GM18909 (cell line): ENCODE measurements at regions not wholly inside any gene's neighbourhood (a gene's known extent, or its start where the extent isn't known, plus 50 kb on each side); places are given as distances from the start of the nearest gene placed in this dataset.

Source experiments
- ATAC-seq: cut with Tn5 transposase; IDR thresholded peaks from one replicate; pipeline ENCODE4 v1.9.1; 2021; ENCODE audit warnings: mild to moderate bottlenecking; ENCODE audit not compliant: unreplicated experiment, poor library complexity

DNA sequence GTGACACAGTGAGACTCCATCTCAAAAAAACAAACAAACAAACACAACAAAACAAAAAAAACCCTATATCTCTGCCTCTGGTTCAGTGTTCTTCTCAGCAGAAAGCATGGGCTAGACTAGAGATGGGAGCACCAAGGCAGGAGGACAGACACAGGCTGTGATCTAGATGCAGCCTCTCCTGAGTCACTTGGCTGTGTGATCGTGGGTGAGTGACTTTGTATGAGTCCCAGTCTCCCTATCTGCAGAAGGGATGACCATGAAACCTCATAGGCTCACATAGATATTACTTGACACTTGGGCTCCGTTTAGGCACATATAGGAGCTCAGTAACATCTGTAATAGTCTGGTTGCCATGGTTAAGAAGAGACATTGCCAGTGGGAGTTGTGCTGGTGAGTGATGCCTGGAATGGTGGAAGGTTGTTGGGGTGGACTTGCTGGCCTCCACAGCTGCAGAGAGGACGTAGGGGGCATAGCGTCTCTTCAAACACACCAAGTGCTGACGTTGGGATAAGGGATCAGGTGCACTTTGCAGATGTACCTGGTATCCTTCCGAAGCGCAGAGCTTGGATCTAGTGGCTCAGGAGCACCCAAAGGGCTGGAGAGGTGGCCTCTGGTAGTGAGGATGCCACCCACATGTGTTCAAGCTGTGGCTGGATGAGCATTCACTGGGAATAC lies 318.9 kb upstream of the HS6ST1 start:
- ATAC-seq: no peak

DNA sequence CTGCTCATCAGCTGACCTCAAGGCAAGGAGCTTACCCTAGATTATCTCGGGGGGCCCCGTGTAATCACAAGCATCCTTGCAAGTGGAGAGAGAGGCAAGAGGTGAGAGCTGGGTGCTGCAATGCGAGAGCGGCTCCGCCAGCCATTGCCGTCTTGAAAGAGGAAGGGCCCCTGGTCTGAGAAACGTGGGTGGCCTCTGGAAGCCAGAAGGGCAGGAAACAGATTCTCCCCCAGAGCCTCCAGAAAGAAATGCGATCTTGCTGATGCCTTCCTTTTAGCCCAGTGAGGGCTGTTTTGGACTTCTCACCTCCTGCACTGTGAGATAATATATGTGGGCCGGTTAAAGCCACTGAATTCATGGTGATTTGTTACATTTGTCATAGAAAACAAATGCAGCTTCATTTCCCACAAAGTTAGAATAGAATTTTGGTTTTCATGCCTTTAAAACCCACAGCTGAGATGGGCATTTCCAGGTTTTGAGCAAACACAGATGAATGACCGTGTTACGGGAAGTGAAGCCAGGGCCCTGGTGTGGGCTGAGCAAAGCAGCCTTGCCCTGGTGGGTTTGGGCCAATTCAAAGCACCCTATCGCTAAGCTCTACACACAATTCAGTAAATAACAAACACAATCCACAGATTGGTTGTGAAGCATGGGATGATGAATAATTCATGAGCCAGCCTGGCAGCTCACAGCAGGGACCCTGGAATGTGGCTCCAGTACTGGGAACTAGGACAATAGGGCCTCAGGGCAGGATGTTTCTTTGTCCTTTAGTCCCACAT lies 319.9 kb upstream of the HS6ST1 start:
- ATAC-seq: no peak

DNA sequence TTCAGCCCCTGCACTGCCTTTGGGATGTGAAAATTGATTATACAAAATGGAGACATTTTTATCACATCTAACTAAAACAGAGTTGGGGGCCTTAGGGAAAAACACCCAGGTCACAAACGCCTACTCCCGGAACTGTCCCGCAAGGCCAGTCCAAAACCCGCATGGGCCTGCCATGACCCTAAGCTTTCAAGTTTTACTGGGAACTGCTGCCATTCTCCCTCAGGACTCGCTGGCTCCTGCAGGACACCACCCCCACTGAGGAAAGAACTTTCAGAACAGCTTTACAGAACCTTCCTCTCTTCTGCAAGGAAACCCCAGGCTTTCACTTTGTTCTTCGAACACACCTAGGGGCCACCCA lies 320.4 kb upstream of the HS6ST1 start:
- no peak for ATAC-seq

DNA sequence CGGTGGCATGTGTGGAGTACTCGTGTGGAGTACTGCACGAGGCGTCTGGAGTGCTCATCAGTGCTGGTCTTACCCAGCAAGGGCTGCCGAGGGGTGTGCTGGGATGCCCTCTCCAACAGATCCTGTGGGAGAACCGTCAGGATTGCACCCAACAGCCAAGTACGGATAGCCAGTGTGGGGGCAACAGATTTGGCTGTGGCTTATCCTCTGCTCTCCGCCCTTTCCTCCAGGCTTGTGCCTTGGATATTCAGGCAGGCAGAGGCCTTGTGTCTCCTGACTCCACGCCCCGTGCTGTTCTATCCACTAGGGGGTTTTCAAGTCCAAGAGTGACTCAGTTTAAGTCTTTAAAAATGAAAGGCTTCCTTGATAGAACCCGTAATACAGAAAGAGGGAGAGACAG lies 321.0 kb upstream of the HS6ST1 start:
- no peak for ATAC-seq

DNA sequence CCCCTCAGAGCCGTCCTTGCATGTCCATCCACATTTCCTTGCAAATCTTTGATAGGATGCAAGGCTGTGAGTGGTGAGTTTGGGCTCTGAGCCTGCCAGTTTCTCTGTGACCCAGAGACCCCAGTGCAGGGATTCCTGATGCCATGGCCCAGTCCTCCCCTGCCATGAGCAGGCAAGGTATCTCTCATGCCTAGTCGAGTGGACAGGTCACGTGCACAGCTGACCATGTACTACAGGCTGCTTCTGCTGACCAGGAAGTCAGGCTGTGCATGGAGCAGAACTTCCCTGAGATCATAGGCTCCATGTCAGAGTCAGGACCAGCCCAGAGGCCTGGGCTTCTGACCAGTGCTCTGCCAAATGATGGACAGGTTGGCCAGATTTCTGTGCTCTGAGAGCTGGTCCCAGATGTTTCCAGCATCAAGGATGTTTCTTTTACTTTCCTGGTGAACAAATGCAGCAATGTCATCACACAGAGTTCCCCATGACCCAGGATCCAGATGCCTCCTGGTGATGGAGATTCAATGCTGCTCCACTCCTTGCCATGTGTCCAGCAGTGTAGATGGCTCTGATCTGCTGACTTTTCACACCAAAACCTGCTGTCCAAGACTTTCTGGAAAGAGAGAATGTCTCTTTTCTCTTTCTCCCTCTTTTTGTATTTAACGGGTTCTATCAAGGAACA lies 321.6 kb upstream of the HS6ST1 start:
- no peak for ATAC-seq

DNA sequence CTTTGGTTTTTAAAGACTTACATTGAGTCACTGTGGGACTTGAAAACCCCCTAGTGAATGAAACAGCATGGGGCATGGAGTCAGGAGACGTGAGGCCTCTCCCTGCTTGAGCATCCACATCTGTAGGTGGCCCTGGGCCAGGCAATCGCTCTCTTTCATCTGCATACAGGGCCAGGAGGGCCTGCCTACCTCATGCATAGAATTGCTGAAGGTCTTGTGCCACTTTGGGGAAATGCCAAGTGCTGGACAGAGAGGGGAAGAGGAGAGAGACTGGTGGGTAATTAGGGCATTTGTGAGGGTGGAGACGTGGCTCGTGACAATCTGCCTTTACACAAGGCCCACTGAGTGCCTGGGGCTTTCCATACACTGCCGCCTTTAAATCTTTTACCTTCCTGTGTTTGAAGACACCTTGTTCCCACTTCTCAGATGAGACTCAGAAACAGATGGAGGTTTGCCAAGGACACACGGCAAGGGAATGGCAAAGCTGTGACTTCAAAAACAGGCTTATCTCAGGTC lies 322.2 kb upstream of the HS6ST1 start:
- ATAC-seq: no peak

DNA sequence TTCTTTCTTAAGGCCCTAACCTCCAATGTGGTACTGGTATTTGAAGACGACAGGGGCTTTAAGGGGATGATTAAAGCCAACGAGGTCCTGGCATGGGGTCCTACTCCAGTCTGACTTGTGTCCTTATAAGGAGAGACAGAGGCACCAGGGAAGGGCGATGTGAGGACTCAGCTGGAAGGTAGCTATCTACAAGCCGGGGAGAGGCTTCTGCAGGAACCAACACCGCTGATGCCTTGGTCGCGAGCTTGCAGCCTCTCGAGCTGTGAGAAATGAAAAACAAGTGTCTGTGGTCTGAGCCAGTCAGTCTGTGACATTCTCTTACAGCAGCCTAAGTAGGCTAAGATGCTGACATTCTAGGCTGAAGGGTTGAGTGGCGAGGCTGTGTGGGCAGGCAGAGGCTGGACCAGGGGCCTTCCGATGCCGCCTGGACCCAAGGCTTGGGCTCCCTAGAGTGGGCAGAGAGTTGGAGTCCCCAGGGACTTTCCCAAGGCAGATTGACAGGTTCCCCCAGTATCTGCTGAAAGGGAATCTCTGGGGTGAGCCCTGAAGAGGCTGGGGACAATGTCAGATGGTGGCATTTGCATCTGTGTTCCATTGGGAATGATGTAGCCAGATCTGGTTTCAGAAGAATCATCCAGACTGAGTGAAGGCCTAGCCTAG lies 322.9 kb upstream of the HS6ST1 start:
- ATAC-seq: no peak

DNA sequence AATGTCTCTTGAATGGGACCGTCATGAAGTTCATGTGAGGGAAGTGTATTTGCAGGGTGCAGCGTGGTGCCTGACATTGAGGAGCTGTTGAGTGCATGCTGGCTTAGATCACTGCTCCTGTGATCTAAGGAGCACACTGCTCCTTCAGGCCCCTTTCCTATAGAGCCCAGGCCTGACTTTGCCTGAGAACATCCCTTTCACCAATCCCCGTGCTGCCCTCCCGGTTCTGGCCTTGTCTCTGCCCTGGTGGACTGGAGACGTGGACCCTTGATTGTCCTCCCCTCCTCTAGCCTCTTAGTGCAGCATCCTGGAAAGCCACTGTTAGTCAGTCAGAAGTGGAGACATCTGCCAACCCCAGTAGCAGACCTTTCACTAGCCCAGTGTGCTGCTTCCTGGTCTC lies 323.6 kb upstream of the HS6ST1 start:
- no peak for ATAC-seq

DNA sequence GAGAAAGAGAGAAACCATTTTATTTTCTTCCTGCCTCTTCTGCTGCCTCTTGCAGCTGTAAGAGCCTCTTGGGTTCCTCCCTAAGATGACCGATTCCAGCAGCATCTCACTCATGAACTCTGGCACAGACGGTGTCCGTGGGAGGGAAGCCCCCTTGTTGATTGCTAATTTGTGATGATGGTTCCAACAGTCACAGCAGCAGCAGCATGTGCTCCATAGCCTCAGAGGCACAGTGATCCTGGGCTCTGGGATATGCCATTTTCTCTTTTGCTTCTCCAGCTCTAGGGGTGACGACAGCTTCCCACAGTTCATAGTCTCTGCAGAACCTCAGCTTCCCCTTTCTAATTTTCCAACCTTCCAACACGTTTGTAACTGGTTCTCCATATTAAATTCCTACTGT lies 324.2 kb upstream of the HS6ST1 start:
- no peak for ATAC-seq

DNA sequence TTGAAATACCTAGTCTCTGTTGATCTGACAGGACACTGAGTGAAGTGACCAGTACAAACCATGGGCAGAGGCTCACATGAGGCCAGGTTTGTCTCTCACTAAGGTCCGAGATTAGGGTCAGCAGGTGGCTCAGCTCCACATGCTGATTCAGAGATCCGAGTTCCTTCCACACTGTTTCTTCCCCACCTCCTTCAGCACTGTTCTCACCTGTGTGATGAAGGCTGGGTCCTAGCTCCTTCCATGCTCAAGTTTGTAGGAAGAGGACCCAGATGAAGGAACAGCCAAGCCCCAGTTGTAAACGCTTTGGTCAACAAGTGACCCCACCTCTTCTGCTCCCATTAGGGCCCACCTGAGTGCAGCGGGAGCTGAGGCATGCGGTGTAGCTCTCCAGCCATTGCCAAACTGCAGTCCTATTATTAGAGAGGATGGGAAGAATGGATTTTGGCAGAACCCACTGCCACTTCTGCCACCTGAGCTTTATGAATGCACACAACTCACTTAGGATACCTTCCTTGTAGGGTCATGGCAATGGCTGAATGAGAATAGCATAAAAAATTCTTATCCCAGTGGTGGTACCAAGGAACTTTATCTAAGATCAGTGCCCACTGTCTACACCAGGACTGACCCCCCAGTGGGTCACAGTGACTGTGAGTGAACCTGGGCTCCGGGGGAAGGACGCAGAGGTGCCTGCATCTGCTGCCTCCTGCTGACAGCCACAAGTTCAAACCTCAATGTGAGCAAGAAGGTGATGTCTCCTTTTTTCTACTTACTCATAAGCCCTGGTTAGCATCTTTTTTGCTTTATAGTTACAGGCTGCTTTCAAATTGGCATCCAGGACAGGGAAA lies 324.8 kb upstream of the HS6ST1 start:
- no peak for ATAC-seq

DNA sequence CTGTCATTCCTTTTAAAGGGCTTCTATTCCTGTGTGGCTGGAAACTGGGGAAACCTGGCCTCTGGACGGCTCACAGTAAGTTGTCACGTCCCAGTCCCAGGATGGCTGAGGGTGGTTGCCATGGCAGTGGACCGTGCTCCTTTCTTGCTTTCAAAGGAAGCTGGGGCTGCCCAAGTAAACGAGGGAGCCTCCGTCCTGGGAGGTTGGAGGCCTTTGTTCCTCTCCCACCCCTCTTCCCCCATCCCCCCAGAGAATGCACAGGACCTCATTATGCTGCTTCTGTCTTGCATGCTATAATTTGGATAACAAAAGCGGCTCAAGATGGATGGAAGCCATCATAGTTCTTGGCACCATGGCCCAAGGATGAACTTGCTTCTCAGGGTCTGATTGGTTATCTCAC lies 325.5 kb upstream of the HS6ST1 start:
- no peak for ATAC-seq

DNA sequence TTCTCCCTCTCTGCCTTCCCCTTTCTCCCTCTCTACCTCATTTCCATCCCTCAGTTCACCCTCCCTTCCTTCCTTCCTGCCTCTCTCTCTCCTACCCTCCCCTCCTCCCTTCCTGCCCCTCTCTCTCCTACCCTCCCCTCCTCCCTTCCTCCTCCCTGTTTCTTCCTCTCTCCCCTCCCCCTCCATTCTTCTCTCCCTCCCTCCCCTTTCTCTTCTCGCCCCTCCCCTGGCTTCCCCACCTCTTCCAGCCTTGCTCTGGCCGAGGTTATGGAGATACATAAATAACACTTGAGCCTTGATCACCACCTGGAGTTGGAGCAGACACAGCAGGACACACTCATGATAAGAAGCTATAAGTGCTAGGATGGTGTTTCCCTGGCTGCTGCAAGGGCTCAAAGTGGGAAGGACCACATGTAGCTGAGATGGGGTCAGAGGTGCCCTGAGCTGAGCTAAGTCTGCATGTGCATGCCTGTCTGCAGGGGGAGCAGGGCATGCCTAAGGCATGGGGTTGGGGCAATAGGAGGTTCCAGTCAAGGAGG lies 326.1 kb upstream of the HS6ST1 start:
- ATAC-seq: no peak

DNA sequence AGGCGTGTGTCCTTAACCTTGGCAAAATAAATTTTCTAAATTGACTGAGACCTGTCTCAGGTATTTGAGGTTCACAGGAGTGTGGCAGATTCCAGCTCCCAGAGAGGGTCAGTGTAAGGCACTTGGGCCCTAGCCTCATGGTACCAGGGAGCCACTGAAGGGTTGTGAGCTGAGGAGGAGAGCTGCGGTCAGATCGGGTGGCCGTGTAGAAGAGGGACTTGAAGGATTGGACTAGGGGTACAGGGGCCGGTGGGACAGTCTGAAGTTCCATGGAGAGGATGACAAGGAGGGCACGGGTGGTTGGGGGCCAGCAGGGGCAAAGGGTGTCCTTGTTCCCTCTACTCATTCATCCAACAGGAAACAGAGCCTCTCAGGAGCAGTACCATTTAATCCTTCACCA lies 327.0 kb upstream of the HS6ST1 start:
- no peak for ATAC-seq

DNA sequence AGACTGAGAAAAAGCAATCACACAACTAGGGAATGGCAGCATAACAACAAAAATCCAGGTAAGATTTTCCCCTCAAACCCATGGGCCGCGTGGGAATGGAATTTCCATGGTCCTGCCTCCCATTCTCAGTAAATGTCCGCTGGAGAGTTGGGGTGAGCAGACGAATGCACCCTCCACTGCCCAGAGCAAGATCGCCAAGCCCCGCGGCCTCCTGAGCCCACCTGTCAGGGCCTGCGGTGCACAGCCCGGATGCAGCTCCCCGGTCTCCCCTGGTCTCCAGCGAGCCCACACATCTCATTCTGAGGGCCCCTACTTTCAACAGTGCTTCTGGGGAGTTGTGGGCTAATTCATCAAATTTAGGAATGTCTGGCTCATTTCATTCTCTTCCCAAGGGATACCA lies 327.4 kb upstream of the HS6ST1 start:
- ATAC-seq: no peak

DNA sequence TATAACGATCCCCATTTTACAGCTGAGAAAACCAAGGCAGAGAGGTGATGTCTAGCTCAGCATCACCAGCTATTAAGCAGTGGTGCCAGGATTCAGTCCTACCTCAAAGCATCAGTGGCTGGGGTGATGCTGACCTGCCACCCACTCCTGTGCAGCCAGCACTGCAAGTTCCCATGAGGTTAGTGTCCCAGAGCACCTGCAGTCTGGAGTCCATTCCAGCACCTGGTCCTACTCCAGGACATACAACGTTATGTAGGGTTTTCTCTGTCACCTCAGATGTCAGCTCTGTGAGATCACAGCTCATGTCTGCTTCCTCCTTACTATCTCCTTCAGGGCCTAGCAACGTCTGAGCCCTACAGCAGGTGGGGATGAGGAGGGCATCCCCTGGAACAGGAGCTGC lies 328.0 kb upstream of the HS6ST1 start:
- no peak for ATAC-seq

DNA sequence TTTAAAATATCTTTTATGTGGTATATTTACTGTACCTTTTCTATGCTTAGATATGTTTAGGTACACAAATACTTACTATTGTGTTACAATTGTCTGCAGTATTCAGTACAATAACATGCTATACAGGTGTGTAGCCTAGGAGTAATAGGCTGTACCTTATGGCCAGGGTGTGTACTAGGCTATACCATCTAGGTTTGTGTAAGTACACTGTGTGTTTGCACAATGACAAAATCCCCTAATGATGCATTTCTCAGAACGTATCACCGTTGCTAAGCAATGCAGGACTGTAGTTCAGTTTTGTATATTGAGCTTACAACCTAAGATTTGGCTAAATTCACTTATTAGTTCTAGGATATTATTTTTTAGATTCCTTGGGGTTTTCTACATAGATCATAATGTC lies 332.3 kb upstream of the HS6ST1 start:
- ATAC-seq: no peak

DNA sequence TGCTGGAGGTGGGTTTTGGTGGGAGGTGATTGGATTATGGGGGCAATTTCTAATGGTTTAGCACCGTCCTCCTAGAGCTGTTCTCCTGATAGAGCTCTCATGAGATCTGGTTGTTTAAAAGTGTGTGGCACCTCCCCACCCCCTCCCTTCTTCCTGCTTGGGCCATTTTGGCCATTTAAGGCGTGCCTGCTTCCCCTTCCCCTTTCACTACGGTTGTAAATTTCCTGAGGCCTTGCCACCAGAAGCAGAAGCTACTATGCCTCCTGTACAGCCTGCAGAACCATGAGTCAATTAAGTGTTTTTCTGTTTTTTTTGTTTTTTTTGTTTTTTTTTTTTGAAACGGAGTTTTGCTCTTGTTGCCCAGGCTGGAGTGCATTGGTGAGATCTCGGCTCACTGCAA lies 335.7 kb upstream of the HS6ST1 start:
- no peak for ATAC-seq

DNA sequence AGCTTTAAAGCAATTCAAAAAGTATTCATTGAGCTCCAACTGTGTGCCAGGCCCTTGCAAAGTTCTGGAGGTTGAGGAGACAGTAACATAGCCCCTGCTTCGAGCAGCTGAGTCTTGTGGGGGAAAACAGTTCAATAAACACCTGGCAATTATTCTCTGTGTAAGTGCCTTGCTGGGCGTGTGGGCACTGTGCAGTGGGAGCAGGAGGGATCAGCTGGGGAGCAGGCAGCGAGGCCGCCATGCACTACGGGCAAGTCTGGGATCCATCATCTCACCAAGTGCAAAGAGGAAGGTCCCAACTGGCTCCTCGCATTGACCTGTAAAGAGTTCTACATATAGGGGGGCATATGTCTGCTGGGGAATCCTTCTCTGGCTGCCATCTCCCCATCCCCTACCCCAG lies 342.2 kb upstream of the HS6ST1 start:
- no peak for ATAC-seq

DNA sequence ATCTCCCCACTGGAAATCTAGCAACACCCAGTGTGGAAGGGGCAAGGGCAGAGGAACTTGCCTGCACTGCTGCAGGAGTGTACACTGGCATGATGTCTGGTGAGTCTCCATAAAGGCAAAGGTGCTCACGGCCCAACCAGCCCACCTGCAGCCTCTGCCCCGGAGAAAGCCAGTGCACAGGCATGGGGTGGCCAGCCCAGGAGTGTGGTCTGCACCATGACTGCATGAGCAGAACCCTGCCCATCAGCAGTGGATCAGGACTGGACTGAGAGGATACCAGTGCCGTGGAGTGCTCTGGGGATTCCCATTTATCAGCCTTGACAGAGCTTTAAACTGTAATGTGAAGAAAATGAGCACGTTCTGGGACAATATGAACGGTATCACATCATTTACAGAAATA lies 342.6 kb upstream of the HS6ST1 start:
- ATAC-seq: no peak

DNA sequence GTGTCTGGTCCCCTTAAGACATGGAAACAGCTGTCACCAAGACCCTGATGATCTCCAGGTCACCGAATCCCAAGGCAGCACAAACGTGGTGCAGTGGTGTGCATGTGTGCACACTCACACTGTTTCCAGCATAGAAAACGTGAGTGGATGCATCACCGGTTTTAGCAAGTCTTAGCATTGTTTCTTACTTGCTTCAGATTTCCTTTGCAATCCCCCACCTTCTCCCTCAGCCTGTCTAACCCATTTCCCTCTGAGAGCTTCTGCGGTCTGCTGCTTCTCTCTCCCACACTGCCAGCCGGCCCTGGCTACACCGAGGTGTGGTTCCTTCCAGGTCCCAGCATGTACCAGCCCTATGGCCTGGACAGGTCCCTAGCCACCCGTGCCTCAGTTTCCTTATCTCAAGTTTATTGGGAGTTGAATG lies 343.4 kb upstream of the HS6ST1 start:
- ATAC-seq: no peak
